ENCODE measurements at regions not wholly inside any gene's neighbourhood (a gene's known extent, or its start where the extent isn't known, plus 50 kb on each side); places are given as distances from the start of the nearest gene placed in this dataset.

DNA sequence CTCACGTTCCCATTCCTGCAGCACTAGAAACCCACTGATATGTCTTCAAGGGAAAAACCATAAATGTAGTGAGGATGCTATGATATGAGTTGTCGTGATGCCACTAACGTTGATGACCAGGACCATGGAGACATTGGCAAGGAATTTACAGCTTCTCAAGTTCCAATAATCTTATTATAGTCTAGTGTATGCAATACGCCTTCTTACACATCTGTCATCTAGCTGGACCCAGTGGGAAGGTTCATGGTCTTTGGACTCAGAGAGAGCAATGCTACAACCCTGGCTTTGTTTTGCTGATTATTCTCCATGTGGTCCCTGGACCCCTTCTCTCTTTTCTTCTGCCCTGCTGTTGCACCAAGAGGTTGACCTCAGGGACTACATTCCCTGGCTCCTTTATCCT is 76.0 kb upstream of the BMP2 start:
- no peak overlapping the region for H3K27ac ChIP-seq
- no peak for ATAC-seq

DNA sequence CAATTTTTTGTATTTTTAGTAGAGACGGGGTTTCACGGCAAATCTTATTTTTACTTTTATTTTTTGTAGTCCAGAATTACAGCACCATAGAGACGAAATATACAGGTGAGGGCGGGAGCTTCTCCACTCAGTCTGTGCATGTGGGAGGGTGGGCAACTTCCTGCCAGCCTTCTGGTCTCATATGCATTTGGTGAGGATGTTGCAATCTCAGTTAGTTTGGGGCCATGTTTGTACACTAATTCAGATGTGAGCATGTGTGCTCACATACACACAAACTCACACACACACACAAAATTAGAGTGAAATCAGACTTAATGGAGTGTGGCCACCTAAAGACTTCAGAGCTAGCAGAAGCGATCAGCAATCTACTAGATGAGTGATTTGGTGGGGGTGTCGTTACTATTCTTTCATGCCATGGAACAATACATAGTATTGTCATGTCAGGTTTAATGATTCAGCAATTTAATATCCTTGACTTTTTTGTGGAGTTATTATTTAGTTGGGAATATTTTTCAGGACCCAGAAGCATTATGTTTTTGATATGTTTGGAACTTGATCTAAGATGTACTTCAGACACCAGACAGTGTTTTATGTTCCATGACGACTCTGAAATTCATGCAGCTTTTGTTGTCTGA is 78.0 kb upstream of the BMP2 start:
- Histone ChIP-seq H3K27me3 (no peaks in the 10 kb centered on the region), H3K36me3 (no peaks in the 10 kb centered on the region), H3K4me3 (no peak overlapping the region), H3K27ac (no peak overlapping the region), H3K4me1 (peaks cover 8% of the 10 kb centered on the region), H3K9me3 (no peaks in the 10 kb centered on the region)
- DNase-seq (no peak), ATAC-seq (no peak)
- TF ChIP-seq, protein P1, sequence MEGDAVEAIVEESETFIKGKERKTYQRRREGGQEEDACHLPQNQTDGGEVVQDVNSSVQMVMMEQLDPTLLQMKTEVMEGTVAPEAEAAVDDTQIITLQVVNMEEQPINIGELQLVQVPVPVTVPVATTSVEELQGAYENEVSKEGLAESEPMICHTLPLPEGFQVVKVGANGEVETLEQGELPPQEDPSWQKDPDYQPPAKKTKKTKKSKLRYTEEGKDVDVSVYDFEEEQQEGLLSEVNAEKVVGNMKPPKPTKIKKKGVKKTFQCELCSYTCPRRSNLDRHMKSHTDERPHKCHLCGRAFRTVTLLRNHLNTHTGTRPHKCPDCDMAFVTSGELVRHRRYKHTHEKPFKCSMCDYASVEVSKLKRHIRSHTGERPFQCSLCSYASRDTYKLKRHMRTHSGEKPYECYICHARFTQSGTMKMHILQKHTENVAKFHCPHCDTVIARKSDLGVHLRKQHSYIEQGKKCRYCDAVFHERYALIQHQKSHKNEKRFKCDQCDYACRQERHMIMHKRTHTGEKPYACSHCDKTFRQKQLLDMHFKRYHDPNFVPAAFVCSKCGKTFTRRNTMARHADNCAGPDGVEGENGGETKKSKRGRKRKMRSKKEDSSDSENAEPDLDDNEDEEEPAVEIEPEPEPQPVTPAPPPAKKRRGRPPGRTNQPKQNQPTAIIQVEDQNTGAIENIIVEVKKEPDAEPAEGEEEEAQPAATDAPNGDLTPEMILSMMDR (IDR thresholded peaks at IDR 0.05) = no peak
- intact Hi-C loops (cut with DNase I) = no loop called here

More for the DNA sequence above, 76.0 kb upstream of the BMP2 start:
- peaks cover 8% of the 10 kb centered on the region for H3K4me1 ChIP-seq
- H3K36me3 ChIP-seq = no peaks in the 10 kb centered on the region
- no peaks in the 10 kb centered on the region for H3K9me3 ChIP-seq
- no peak overlapping the region for H3K4me3 ChIP-seq
- TF ChIP-seq, protein P1 (IDR thresholded peaks at IDR 0.05) = no peak
- intact Hi-C loops (cut with DNase I) = no loop called here
- H3K27me3 ChIP-seq = no peaks in the 10 kb centered on the region
- no peak for DNase-seq

DNA sequence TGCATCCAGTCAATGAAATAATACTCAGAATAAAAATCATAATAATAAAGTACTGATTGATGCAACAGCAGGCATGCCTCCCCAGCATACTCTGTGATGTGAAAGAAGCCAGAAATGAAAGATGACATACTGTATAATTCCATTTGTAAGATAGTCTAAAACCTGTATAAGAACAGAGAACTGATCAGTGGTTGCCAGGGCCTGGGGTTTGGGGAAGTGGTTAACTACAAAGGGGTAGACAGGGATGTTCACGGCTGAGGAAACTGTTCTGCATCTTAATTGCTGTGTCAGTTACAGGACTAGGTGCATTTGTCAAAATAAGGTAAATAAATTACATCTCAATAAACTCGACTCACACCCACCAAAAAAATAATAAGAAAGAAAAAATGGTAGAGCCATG is 81.3 kb upstream of the BMP2 start:
- DNase-seq = no peak
- TF ChIP-seq, protein P1 (IDR thresholded peaks at IDR 0.05) = no peak
- no peaks in the 10 kb centered on the region for H3K27me3 ChIP-seq
- intact Hi-C loops (cut with DNase I) = no loop called here
- no peak for ATAC-seq
- no peak overlapping the region for H3K4me3 ChIP-seq
- no peaks in the 10 kb centered on the region for H3K36me3 ChIP-seq
- H3K4me1 ChIP-seq = no peaks in the 10 kb centered on the region
- H3K27ac ChIP-seq = no peak overlapping the region
- H3K9me3 ChIP-seq = no peaks in the 10 kb centered on the region

DNA sequence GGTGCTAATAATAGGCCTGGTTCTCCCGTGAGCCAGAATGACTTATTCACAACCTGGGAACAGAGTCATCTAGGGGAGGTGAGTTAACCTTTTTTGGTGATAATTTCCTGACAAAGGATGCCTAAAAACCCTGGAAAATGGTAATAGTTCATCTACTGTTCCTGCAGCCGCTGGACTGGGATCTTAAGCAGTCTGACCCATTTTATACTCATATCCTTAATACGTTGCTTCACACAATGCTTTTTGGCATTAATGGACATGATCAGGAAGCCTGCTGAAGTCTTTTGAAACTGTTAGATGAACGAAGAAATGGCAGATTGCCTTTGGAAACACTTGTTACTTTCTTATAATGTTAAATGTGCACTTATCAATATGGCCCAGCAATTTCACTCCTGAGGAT is 81.9 kb upstream of the BMP2 start:
- no peak for ATAC-seq
- H3K27me3 ChIP-seq = no peaks in the 10 kb centered on the region

DNA sequence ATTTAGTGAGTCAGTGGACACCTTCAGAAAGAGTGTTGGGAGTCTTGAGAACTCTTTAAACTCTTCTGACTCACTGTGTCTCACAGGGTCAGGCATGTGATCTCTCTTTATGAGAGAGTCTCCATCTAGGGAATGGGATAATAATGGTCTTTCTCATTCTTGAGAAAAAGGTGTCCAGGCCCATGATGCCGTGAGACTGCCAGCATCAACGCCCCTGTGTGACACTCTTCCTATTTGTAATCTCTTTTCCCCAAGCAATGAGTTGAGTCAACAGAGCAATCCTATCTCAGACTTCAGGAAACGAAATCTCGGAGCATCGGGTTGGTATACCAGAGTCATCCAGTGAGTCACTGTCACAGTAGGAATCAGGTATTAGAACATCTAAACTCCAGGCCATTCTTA is 82.3 kb upstream of the BMP2 start:
- H3K36me3 ChIP-seq = no peaks in the 10 kb centered on the region
- H3K9me3 ChIP-seq = no peaks in the 10 kb centered on the region
- ATAC-seq = no peak
- intact Hi-C loops (cut with DNase I) = no loop called here
- TF ChIP-seq, protein P1 (IDR thresholded peaks at IDR 0.05) = no peak
- DNase-seq = no peak
- H3K27ac ChIP-seq = no peak overlapping the region
- no peaks in the 10 kb centered on the region for H3K4me1 ChIP-seq
- H3K4me3 ChIP-seq = no peak overlapping the region
- H3K27me3 ChIP-seq = no peaks in the 10 kb centered on the region

More for the DNA sequence above, 81.9 kb upstream of the BMP2 start:
- no peak overlapping the region for H3K27ac ChIP-seq
- H3K4me3 ChIP-seq = no peak overlapping the region
- TF ChIP-seq, protein P1 (IDR thresholded peaks at IDR 0.05) = no peak
- no peaks in the 10 kb centered on the region for H3K4me1 ChIP-seq
- intact Hi-C loops (cut with DNase I) = no loop called here
- no peaks in the 10 kb centered on the region for H3K9me3 ChIP-seq
- no peak for DNase-seq
- H3K36me3 ChIP-seq = no peaks in the 10 kb centered on the region

Measured in upper lobe of right lung (tissue), 1 donor.